ENCODE measurements at regions not wholly inside any gene's neighbourhood (a gene's known extent, or its start where the extent isn't known, plus 50 kb on each side); places are given as distances from the start of the nearest gene placed in this dataset.
"Not testable (repeated sequence)": the region's sequence is repeated elsewhere in the genome, so short reads cannot be mapped to it uniquely, and the experiment has no call there.

DNA sequence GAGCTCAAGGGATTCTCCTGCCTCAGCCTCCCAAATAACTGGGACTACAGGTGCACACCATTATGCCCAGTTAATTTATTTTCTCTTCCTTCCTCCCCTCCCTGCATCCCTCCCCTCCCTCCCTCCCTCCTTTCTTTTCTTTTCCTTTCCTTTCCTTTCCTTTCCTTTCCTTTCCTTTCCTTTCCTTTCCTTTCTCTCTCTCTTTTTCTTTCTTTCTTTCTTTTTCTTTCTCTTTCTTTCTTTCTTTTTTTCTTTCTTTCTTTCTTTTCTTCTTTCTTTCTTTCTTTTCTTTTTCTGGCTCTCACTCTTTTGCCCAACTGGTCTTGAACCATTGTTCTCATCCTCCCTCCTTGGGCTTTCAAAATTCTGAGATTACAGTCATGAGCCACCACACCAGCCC, 873.0 kb upstream of the KLHL1 start:
- not testable (repeated sequence) for DNase-seq

DNA sequence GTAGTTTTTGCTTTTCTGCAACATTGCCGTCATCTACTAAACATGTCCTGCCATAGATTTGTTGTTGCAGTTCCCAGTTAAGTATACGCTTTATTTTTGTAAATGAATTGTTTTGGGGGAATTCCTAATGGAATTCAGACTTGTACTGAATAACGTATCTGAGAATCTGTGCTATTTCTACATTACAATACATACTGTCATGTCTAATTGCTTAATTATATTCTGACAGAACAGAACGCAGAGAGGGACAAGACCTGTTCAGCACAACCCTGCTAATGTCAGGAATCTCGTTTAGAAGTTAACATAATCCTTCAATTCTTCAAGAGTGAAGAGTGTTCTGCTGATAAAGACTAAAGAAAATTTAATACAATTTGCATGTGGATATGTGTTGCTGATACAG, 861.1 kb upstream of the KLHL1 start:
- DNase-seq, result no peak

- DNase-seq, result no peak
Measured at GRCh38 chr13:70967564-70967963, 859.3 kb upstream of the KLHL1 start.

GRCh38 chr13:70964874-70965273, 856.6 kb upstream of the KLHL1 start:
- no peak for DNase-seq

DNA sequence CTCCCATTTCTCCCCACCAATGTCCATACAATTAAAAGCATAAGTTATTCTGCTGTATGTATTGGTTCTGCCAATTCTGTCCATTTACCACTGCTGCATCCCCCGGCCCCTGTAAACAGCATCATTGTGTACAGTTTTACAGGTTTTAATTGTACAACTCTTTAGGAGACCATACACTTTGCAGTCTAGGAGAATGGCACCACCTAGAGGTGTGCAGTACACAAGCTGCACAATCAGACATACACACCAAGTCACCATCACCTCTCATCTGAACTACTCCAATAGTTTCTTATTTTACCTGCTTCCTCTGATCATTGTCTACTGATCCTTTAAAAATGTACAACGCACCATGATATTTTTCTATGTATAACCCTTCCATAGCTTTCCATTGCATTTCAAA, 855.9 kb upstream of the KLHL1 start:
- DNase-seq, result peak; percentile 73

DNA sequence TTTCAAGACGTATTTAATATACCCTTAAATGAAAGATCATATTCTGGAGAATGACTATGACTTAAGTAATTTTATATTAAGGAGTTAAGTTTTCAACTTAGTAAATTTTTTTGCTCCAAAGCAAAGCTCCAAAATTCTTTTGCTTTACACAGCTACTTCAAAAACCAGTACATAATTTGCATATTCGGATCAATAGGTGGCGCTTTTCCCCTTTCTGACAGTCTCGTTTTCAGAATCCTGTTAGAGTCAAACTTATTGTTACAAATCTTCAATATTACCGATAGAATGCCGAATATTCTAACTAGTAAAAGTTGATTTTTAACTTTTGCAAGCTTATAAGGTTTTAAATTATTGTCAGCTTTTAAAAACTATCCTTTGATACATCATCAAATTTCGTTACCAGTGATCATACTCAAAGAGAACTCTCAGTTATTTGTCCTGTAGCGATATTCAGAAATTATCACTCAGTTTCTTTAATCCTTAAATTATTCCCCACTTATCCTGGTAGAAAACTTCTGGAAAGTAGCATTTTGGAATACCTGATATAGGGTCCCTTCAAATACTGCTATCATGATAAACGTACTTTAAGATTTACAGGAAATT, 852.7 kb upstream of the KLHL1 start:
- no peak for DNase-seq

GRCh38 chr13:70959035-70959775, 851.0 kb upstream of the KLHL1 start:
- no peak for DNase-seq

GRCh38 chr13:70955887-70956286, 847.6 kb upstream of the KLHL1 start:
- no peak for DNase-seq

GRCh38 chr13:70950664-70951063, 842.4 kb upstream of the KLHL1 start:
- DNase-seq, result no peak

DNA sequence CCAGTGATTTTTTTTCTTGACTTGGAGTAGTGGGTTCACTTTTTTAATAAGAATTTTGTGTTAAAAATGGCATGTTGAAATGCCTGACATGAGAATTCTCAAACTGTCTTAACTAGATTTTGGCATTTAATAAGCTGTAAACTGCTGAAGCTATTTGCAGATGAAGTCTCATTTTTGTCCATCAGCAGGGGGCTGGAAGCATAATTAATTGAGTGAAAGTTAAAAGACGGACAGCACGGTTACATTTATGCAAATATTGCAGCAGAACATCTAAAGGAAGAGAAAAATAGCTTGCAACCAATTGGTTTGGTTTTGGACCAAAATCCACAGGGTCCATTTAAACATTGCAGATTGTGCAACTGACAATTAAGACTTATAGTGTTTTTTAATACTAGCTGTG, 837.3 kb upstream of the KLHL1 start:
- DNase-seq, result peak; percentile 79

DNA sequence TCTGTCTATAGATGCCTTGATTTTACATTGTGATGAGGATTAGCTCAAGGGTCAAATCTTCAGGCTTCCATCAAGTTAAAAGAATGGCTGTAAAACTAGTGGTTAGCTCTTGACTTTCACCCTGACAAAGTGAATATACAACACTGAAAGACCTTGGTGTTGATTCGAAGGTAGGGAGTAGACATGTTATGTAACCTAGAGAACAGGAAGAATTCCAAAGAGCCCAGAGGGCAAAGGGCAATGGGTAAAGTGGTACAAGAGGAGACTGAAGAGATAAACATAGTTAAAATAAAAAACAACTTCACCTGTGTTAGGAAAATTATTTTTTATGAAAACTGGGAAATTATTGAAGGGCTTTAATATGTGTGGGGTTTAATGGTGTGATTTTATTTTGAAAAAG, 833.2 kb upstream of the KLHL1 start:
- DNase-seq, result no peak

DNA sequence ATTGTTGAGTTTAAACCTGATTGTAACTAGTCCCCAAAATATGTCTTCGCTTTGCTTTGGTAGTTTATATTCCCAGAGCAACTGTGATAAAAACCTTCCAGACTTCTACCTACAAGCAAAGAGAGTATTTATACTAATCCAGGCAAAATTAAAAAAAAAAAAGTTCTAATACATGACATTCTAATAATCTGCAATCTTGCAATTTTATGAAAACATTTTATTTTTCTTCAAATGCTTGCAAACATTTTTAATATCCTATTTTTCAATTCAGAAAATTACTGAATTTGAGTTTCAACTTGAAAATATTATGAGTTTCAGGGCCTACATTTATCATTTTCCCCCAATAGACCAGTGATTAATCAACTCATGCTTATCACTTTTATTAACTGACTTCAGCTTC, 830.2 kb upstream of the KLHL1 start:
- DNase-seq, result no peak

GRCh38 chr13:70932511-70932910, 824.3 kb upstream of the KLHL1 start:
- DNase-seq, result no peak

DNA sequence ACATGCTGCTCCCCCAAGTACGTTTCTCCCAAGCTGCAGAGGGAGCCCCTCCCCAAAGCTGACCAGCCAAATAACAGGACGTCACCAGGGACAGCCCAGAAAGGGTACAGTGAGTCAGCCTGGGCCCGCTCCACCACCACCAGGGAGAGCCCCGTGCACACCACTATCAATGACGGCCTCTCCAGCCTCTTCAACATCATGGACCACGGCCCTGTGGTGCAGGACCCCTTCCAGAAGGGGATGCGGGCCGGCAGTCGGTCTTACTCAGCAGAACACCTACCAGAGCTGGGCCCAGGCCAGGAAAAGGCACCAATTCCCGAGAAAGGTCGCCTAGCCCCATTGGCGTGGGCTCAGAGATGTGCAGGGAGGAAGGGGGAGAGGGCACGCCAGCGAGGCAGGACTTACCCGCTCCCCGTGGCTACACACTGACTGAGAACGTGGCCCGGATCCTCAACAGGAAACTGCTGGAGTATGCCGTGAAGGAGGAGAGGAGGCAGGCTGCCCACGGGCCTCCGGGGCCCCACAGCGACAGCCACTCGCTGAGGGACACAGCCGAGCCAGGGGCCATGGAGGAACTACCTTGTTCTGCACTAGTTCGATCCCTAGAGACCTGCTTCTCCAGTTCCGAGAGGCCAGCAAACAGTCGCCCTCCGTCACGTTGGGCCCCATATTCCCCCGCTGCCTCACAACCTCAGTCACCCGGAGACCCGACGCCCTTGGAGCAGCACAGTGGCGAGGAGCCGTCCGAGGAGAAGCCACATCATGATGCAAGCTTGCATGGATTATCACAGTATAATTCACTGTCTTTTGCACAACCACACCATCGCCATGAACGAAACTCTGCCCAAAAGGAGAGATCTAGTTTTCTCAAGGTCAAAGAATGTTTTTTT, 815.9 kb upstream of the KLHL1 start:
- no peak for DNase-seq

DNA sequence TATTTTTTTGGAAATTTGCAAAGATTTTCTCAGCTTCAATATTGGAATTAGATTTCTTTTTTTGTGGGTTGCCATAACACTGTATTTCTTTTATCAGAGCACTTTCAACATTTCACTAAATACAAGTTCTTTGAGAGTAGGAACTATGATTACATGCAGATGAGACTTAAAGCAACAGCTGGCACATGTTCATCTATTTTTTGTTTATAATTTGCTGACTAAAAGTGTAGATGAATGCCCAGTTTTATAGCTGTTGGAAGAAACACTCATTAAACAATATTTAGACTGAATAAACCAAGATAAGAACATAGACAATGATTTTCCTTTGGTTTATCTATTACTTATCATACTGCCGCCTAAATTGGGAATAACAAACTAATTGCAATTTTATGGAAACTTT, 803.0 kb upstream of the KLHL1 start:
- no peak for DNase-seq

- DNase-seq, result peak; percentile 43
Measured at GRCh38 chr13:70908795-70909194, 800.5 kb upstream of the KLHL1 start.

GRCh38 chr13:70905035-70905434, 796.8 kb upstream of the KLHL1 start:
- DNase-seq, result peak; percentile 78

DNA sequence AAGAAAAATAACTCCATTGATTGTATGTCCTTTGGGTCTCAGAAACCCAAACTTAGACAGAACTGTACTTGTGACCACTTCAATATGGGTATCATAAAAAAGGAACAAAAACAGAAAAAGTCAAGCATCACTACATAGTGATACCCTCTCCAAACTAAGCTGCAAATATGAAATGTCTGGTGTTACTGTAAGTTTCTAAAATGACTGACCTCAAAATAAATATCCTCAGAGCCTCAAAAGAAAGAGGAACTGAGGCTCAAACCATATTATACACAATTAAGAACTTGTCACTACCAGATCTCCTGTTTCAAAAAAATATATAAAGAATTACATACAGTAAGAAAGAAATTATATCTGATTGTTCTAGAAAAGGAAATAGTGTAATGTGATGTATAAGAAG, 787.9 kb upstream of the KLHL1 start:
- DNase-seq, result no peak

GRCh38 chr13:70895599-70895998, 787.3 kb upstream of the KLHL1 start:
- DNase-seq, result no peak

DNA sequence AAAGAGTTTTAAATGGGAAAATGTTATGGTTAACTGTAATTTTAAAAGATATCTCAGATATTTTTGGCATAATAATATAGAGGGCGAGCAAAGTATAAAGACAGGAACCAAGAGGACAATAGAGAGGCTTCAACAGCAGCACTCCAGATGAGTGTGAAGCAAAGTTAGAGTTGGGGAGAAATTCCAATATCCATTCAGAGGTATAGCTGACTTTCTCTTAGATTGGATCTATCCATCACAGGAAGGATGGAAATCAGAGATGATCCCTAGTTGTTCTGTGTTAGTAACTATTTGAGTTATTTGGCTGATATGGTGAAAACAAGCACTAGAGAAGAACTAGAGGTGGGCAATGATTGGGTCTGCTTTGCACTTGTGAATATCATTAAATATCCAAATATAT, 786.0 kb upstream of the KLHL1 start:
- DNase-seq, result no peak

DNA sequence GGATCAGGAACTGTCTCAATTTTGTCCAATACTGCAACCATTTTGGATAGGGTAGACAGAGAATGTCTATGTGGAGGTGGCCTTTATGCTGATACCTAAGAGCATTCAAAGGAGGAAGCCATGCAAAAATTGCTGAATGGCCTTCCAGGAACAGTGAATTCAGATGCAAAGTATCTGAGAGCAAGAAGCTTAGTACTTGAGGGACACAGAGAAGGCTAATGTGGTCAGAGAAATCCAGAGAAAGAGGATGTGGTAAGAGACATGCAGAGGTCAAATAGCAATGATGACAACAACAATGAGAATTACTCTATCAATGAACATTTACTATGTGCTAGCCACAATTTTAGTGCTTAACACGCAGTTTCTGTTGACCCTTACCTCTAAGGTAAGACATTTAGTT, 785.6 kb upstream of the KLHL1 start:
- DNase-seq, result no peak

DNA sequence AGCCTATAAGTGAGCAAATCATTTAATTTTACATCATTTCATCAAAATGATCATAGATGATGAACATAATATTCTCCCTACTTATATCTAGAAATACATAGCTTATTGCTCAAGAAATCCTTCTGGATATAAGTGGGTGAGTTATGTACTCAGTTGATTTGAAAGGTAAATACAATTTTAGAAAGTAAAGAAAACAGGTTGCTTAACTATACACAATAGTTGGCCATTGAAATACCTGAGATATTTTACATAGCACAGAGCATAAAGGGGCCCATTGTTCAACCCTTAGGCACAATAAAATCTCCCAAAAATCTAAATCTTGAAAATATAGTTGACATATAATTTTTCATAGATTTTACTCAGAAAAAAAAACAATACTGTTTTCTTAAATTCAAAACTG, 782.0 kb upstream of the KLHL1 start:
- DNase-seq, result no peak

GRCh38 chr13:70889163-70889562, 780.9 kb upstream of the KLHL1 start:
- DNase-seq, result no peak

DNA sequence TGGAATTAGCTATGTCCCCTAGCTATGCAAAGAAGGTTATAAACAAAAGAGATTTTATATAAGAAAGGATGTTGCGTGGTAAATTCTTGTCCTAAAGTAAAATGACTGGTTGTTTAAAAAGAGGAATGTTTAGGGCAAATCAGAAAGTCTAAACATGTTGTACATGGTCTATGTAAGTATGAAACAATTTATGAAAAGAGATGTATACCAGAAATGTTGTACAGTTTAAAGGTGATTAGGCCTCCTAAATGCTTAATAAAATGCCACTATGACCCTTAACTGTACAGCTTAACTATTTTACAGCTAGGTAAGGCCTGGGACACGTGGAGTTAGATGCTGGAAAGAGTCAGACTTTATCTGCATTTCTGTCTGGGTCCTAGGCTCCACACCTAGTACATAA, 775.9 kb upstream of the KLHL1 start:
- DNase-seq, result no peak

Data from DMS 273 treated with DMSO at 0.1 percent for 48 hours (cell line).